SK-N-SH (cell line): ENCODE measurements at regions not wholly inside any gene's neighbourhood (a gene's known extent, or its start where the extent isn't known, plus 50 kb on each side); places are given as distances from the start of the nearest gene placed in this dataset.

Experiments used
- CTCF ChIA-PET: fragments of 300-600, 350-600 bp; formaldehyde crosslinking; extraction: SDS; loops from one replicate; lab custom pipeline; 2021; lab: Yijun Ruan, JAX
- POLR2A ChIA-PET: fragments of 350-600 bp; sonication (Branson Sonifier 250); formaldehyde crosslinking; extraction: SDS; loops from one replicate; lab custom pipeline; 2020; ENCODE audit warnings: antibody characterized with exemption, inconsistent platforms; lab: Yijun Ruan, JAX
- DNase-seq: peaks from one replicate; pipeline ENCODE4 v3.0.0; 2012
- H2AFZ ChIP-seq: fragments of 200-600 bp; sonication (generic); 2 replicates; pipeline ENCODE4 v1.8.1; 2016; ENCODE audit warnings: antibody characterized with exemption, mild to moderate bottlenecking, low read depth
- H3F3A ChIP-seq: fragments of 200-600 bp; sonication (generic); replicated peaks from 2 replicates; pipeline ENCODE3; 2016; ENCODE audit warnings: antibody characterized with exemption, mild to moderate bottlenecking; ENCODE audit not compliant: insufficient read depth
- H3K27ac ChIP-seq, 2 experiments: fragments of 200-500 bp in 1 of 2; fragments of 200-600 bp in 1 of 2; sonication (Bioruptor generic) in 1 of 2; sonication (generic), shearing (Covaris generic) in 1 of 2; 2 replicates each; pipeline versions ENCODE4 v1.5.1 to v1.6.1; 2014 to 2016; ENCODE audit warnings: low read depth in 2 of 2, inconsistent platforms in 1 of 2, low read length in 1 of 2, mild to moderate bottlenecking in 1 of 2, mixed read lengths in 1 of 2
- H3K27me3 ChIP-seq: fragments of 200-600 bp; sonication (generic), shearing (Covaris generic); 2 replicates; pipeline ENCODE4 v1.6.1; 2016; ENCODE audit warnings: mixed run types; ENCODE audit not compliant: insufficient read depth
- H3K36me3 ChIP-seq, 2 experiments: fragments of 200-500 bp in 1 of 2; fragments of 200-600 bp in 1 of 2; sonication (Bioruptor generic) in 1 of 2; sonication (generic) in 1 of 2; replicated peaks in 1 of 2; 2 replicates each; pipeline versions ENCODE3 to v1.5.1; 2014 to 2016; ENCODE audit warnings: low read length in 1 of 2, mild to moderate bottlenecking in 1 of 2; ENCODE audit not compliant: insufficient read depth in 2 of 2, control insufficient read depth in 1 of 2
- H3K4me1 ChIP-seq, 2 experiments: fragments of 200-500 bp in 1 of 2; fragments of 200-600 bp in 1 of 2; sonication (Bioruptor generic) in 1 of 2; sonication (generic), shearing (Covaris generic) in 1 of 2; 2 replicates each; pipeline versions ENCODE4 v1.5.1 to v1.6.1; 2014 to 2016; ENCODE audit warnings: low read depth in 1 of 2, low read length in 1 of 2, mixed run types in 1 of 2; ENCODE audit not compliant: insufficient read depth in 2 of 2, control insufficient read depth in 1 of 2
- H3K4me2 ChIP-seq: fragments of 200-600 bp; sonication (generic), shearing (Covaris generic); 2 replicates; pipeline ENCODE4 v1.6.1; 2017; ENCODE audit warnings: mixed run types
- H3K4me3 ChIP-seq, 2 experiments: fragments of 200-500 bp in 1 of 2; fragments of 200-600 bp in 1 of 2; sonication (Bioruptor generic) in 1 of 2; sonication (generic), shearing (Covaris generic) in 1 of 2; 2 replicates each; pipeline versions ENCODE4 v1.5.1 to v1.8.1; 2014 to 2016; ENCODE audit warnings: low read depth in 2 of 2, inconsistent platforms in 1 of 2, low read length in 1 of 2, mild to moderate bottlenecking in 1 of 2, mixed read lengths in 1 of 2, moderate library complexity in 1 of 2
- H3K79me2 ChIP-seq: fragments of 200-600 bp; sonication (generic); 2 replicates; pipeline ENCODE4 v1.8.1; 2017; ENCODE audit warnings: mild to moderate bottlenecking; ENCODE audit not compliant: insufficient read depth
- H3K9ac ChIP-seq: fragments of 200-600 bp; sonication (generic); 2 replicates; pipeline ENCODE4 v1.6.1; 2017; ENCODE audit warnings: mixed run types
- H3K9me2 ChIP-seq: fragments of 200-600 bp; sonication (generic); 2 replicates; pipeline ENCODE4 v1.6.1; 2017; ENCODE audit warnings: mixed run types
- H3K9me3 ChIP-seq: fragments of 200-600 bp; sonication (generic); 2 replicates; pipeline ENCODE4 v1.6.1; 2017; ENCODE audit warnings: mixed run types, mild to moderate bottlenecking, moderate library complexity
- H4K20me1 ChIP-seq: fragments of 200-600 bp; sonication (generic); 2 replicates; pipeline ENCODE4 v1.6.1; 2017; ENCODE audit warnings: mild to moderate bottlenecking, mixed run types; ENCODE audit not compliant: insufficient read depth
- ELF1 ChIP-seq: IDR thresholded peaks from 2 replicates; pipeline ENCODE4 v1.4.0; 2012
- FOSL2 ChIP-seq: IDR thresholded peaks from 2 replicates; pipeline ENCODE4 v1.4.0; 2012; ENCODE audit warnings: low read depth, mild to moderate bottlenecking, moderate library complexity, borderline replicate concordance
- GATA2 ChIP-seq: sonication (generic); formaldehyde crosslinking; IDR thresholded peaks from 2 replicates; pipeline ENCODE4 v1.5.0; 2020; ENCODE audit warnings: mild to moderate bottlenecking, missing genetic modification reagents
- MXI1 ChIP-seq: IDR thresholded peaks from 2 replicates; pipeline ENCODE4 v1.6.1; 2012; ENCODE audit warnings: mild to moderate bottlenecking, low read depth, low read length, improper control_type of control experiment
- NFIC ChIP-seq: IDR thresholded peaks from 2 replicates; pipeline ENCODE4 v1.4.0; 2012; ENCODE audit warnings: borderline replicate concordance
- RXRA ChIP-seq: IDR thresholded peaks from 2 replicates; pipeline ENCODE4 v1.4.0; 2012; ENCODE audit warnings: low read depth, mild to moderate bottlenecking, borderline replicate concordance
- SMC3 ChIP-seq: IDR thresholded peaks from 2 replicates; pipeline ENCODE4 v1.6.1; 2012; ENCODE audit warnings: low read depth, low read length, improper control_type of control experiment
- YY1 ChIP-seq: IDR thresholded peaks from 2 replicates; pipeline ENCODE4 v1.4.0; 2012; ENCODE audit warnings: low read depth, mild to moderate bottlenecking
- WGBS: methylation state at CpG from one replicate; pipeline ENCODE4 v1.1.6; 2017; ENCODE audit warnings: low lambda C conversion rate; 5-methylcytosine and 5-hydroxymethylcytosine counted together
- TF ChIP-seq, protein P1 (sequence below): IDR thresholded peaks from 2 replicates; pipeline ENCODE4 v1.4.0; 2012; ENCODE audit warnings: low read depth, borderline replicate concordance
- TF ChIP-seq, protein P2 (sequence below): IDR thresholded peaks from 2 replicates; pipeline ENCODE4 v1.4.0; 2012; ENCODE audit warnings: low read depth

DNA sequence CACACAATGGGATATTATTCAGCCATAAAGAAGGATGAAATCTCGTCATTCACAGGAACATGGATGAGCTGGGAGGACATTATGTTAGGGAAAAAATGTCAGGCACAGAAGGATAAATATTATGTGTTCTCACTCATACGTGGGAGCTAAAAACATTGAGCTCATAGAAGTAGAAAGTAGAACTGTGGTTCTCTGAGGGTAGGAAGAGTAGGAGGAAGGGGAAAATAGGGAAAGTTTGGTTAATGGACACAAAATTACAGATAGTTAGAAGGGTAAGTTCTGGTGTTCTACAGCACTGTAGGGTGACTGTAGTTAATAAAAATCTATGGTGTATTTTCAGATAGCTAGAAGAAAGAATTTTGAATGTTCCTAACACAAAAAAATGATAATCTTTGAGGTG is 102.6 kb upstream of the LIPC start:
- H3K9me2 ChIP-seq: no peaks in the 10 kb centered on the region
- H4K20me1 ChIP-seq: no peaks in the 10 kb centered on the region
- H3K4me3 ChIP-seq: no peak overlapping the region
- peaks cover 13% of the 10 kb centered on the region for H3F3A ChIP-seq
- POLR2A ChIA-PET: no interaction called here
- 88% methylated on average over 2 of the region's 2 CpGs for WGBS
- H3K9ac ChIP-seq: no peak overlapping the region
- H2AFZ ChIP-seq: no peak overlapping the region
- CTCF ChIA-PET: no interaction called here
- TF ChIP-seq FOSL2 (no peak), SMC3 (no peak), MXI1 (no peak), NFIC (no peak)
- TF ChIP-seq, protein P1, sequence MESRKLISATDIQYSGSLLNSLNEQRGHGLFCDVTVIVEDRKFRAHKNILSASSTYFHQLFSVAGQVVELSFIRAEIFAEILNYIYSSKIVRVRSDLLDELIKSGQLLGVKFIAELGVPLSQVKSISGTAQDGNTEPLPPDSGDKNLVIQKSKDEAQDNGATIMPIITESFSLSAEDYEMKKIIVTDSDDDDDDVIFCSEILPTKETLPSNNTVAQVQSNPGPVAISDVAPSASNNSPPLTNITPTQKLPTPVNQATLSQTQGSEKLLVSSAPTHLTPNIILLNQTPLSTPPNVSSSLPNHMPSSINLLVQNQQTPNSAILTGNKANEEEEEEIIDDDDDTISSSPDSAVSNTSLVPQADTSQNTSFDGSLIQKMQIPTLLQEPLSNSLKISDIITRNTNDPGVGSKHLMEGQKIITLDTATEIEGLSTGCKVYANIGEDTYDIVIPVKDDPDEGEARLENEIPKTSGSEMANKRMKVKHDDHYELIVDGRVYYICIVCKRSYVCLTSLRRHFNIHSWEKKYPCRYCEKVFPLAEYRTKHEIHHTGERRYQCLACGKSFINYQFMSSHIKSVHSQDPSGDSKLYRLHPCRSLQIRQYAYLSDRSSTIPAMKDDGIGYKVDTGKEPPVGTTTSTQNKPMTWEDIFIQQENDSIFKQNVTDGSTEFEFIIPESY: no peak
- no peaks in the 10 kb centered on the region; the same call in 1 of the 2 replicates for H3K79me2 ChIP-seq
- H3K4me1 ChIP-seq: peaks cover 19 to 30% of the 10 kb centered on the region in 2 experiments
- H3K27ac ChIP-seq: no peak overlapping the region
- no peak for DNase-seq
- no peaks in the 10 kb centered on the region for H3K36me3 ChIP-seq
- 0 out of 2 replicates have a peak, but pooled peaks cover 4% of the 10 kb centered on the region for H3K27me3 ChIP-seq
- H3K9me3 ChIP-seq: peaks cover 11% of the 10 kb centered on the region
- H3K4me2 ChIP-seq: no peak overlapping the region

DNA sequence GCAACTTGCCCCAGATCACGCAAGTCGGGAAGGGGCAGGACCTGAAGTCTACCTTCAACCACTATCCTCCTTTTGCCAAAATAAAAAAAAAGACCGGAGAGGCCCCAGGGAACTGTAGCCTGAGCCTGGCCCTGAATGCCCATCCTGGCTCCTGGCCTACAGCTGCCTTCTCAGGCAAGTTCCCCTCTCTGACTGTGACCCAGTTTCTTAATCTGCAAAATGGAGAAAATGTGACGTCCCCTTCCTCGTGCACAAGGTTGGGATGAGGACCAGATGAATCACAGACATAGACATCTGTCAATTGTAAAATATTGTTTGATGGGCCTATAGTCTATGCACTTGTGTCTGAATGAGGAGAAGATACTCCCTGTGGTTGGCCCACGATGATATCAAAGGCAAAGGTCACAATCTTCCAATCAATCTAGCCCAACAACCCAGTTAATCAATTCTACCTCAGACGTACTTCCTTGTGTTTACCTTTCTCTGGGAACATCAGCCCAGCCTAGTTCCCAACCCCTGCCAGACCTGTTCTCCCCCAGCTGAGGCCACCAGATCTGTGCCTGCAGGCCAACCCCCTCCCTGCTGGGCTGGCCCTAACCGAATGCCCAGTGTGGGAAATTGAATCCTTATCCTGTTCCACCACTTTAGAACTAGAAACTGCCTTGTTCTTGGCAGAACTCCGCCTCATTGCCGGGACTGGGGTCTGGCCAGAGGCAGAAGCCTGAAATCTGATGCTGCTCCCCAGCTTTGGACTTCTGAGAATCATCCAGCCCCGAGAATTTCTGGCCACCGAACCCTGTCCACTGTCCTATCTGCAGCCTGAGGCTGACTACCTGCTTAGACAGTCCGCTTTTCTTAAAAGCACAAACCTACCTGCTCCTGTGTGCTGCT is 101.8 kb upstream of the LIPC start:
- ChIA-PET CTCF (interaction anchor here (0.6 to 1.8 kb wide), 3 partner anchors 21 to 441 kb away, joined by 3 to 4 read pairs (median 4); partner anchors contain the start of gene MINDY2), POLR2A (no interaction called here)
- no peaks in the 10 kb centered on the region for H3K36me3 ChIP-seq
- no peak overlapping the region for H2AFZ ChIP-seq
- peaks cover 11% of the 10 kb centered on the region for H3K9me3 ChIP-seq
- no peak overlapping the region for H3K9ac ChIP-seq
- H3K9me2 ChIP-seq: no peaks in the 10 kb centered on the region
- DNase-seq: no peak
- H3K27me3 ChIP-seq: 0 out of 2 replicates have a peak, but pooled peaks cover 4% of the 10 kb centered on the region
- no peak overlapping the region for H3K4me3 ChIP-seq
- peaks cover 19 to 30% of the 10 kb centered on the region in 2 experiments for H3K4me1 ChIP-seq
- H3K4me2 ChIP-seq: no peak overlapping the region
- no peak for TF ChIP-seq GATA2 (CRISPR knock-in tag)
- TF ChIP-seq RXRA: no peak
- no peak for TF ChIP-seq ELF1
- no peak for TF ChIP-seq NFIC
- TF ChIP-seq, protein P2, sequence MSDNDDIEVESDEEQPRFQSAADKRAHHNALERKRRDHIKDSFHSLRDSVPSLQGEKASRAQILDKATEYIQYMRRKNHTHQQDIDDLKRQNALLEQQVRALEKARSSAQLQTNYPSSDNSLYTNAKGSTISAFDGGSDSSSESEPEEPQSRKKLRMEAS: no peak
- no peak for TF ChIP-seq YY1
- WGBS: 96% methylated on average over 10 of the region's 13 CpGs
- peaks cover 13% of the 10 kb centered on the region for H3F3A ChIP-seq
- H3K27ac ChIP-seq: no peak overlapping the region
- no peaks in the 10 kb centered on the region; the same call in 1 of the 2 replicates for H3K79me2 ChIP-seq
- no peaks in the 10 kb centered on the region for H4K20me1 ChIP-seq
